OCI-LY7 (cell line): ENCODE measurements at regions not wholly inside any gene's neighbourhood (a gene's known extent, or its start where the extent isn't known, plus 50 kb on each side); places are given as distances from the start of the nearest gene placed in this dataset.

Experiments used
- BruUV-seq: library from RNA; stranded (reverse); fragments of 400-500 nt; replicated peaks from 2 replicates; lab custom pipeline; 2021; lab: Mats Ljungman, UMichigan
- CTCF ChIA-PET: fragments of 300-600 bp; sonication (Branson Sonifier 250); formaldehyde crosslinking; loops from one replicate; lab custom pipeline; 2022; ENCODE audit warnings: antibody characterized with exemption; ENCODE audit not compliant: unreplicated experiment; lab: Charles Lee
- POLR2A ChIA-PET: fragments of 300-600 bp; sonication (Branson Sonifier 250); formaldehyde crosslinking; loops from one replicate; lab custom pipeline; 2022; ENCODE audit warnings: antibody characterized with exemption; lab: Charles Lee
- DNase-seq: peaks from one replicate; pipeline ENCODE4 v3.0.0-alpha.2; 2015; ENCODE audit warnings: low spot score
- H2AFZ ChIP-seq: fragments of 200-600 bp; sonication (generic), shearing (Covaris generic); 2 replicates; pipeline ENCODE4 v1.6.1; 2014; ENCODE audit warnings: mild to moderate bottlenecking, antibody characterized with exemption, low read length, moderate library complexity
- H3K27ac ChIP-seq: fragments of 200-600 bp; sonication (generic); 2 replicates; pipeline ENCODE4 v1.5.1; 2014; ENCODE audit warnings: mixed run types, low read depth, mild to moderate bottlenecking, moderate library complexity, low read length, inconsistent platforms; ENCODE audit not compliant: poor library complexity, severe bottlenecking
- H3K36me3 ChIP-seq: fragments of 200-600 bp; sonication (generic); 2 replicates; pipeline ENCODE4 v1.6.1; 2014; ENCODE audit warnings: mild to moderate bottlenecking, antibody characterized with exemption, low read length, moderate library complexity, mixed read lengths; ENCODE audit not compliant: insufficient read depth
- H3K4me1 ChIP-seq: fragments of 200-600 bp; sonication (generic); 2 replicates; pipeline ENCODE4 v1.5.1; 2014; ENCODE audit warnings: mild to moderate bottlenecking, low read length; ENCODE audit not compliant: insufficient read depth, poor library complexity, severe bottlenecking
- H3K4me2 ChIP-seq: fragments of 200-600 bp; sonication (generic); 2 replicates; pipeline ENCODE4 v1.6.1; 2014; ENCODE audit warnings: mild to moderate bottlenecking, low read length
- H3K4me3 ChIP-seq: fragments of 200-600 bp; sonication (generic); 2 replicates; pipeline ENCODE4 v1.5.1; 2014; ENCODE audit warnings: mild to moderate bottlenecking, low read depth, low read length; ENCODE audit not compliant: poor library complexity, severe bottlenecking
- H3K79me2 ChIP-seq: fragments of 200-600 bp; sonication (generic); 2 replicates; pipeline ENCODE4 v1.6.1; 2016; ENCODE audit warnings: low read depth, mild to moderate bottlenecking, low read length, moderate library complexity, mixed read lengths; ENCODE audit not compliant: insufficient read depth
- H3K9me2 ChIP-seq: fragments of 200-600 bp; sonication (generic); 2 replicates; pipeline ENCODE4 v1.6.1; 2016; ENCODE audit warnings: mild to moderate bottlenecking, low read length, mixed read lengths; ENCODE audit not compliant: insufficient read depth
- H3K9me3 ChIP-seq: fragments of 200-600 bp; sonication (generic); 2 replicates; pipeline ENCODE4 v1.6.1; 2014; ENCODE audit warnings: mild to moderate bottlenecking, mixed run types, low read length, mixed read lengths
- H4K20me1 ChIP-seq: fragments of 200-600 bp; sonication (generic); 2 replicates; pipeline ENCODE4 v1.6.1; 2014; ENCODE audit warnings: mild to moderate bottlenecking, antibody characterized with exemption, low read length, moderate library complexity, mixed read lengths; ENCODE audit not compliant: insufficient read depth
- EZH2phosphoT487 ChIP-seq: fragments of 200-600 bp; sonication (generic); IDR thresholded peaks from 2 replicates; pipeline ENCODE4 v1.6.1; 2018; ENCODE audit warnings: low read depth, borderline replicate concordance, mild to moderate bottlenecking, mixed run types, antibody characterized with exemption, low read length, moderate library complexity, mixed read lengths
- intact Hi-C: fragments of 100-400 bp; cut with micrococcal nuclease; formaldehyde crosslinking; loops from one replicate; pipeline ENCODE4 v1.10.0; 2022; ENCODE audit not compliant: unreplicated experiment
- TF ChIP-seq, protein P1 (sequence below): fragments of 200-600 bp; sonication (generic); conservative IDR thresholded peaks from 2 replicates; pipeline ENCODE4 v1.5.1; 2014; ENCODE audit warnings: mild to moderate bottlenecking, antibody characterized with exemption, low read length, moderate library complexity, mixed read lengths

DNA sequence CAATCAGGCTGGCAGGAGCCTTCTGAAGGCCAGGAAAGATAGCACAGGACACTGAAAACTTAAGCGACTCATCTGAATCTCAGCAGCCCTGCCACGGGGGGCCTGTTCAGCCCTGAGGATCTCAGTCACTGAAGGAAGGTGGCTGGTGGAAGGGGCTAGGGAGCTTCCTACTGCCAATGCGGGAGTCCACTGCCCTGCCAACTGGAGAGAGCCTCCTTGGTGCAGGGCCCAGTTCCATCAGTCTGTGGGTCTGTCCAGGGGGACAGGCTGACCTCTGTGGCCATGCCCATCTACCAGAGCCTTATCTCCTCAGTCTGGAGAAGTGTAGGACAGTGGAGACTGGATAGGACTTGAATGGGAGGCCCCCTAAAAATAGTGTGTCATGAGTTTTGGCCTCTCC is 1851.6 kb downstream of the TP53TG3F start:
- Histone ChIP-seq H3K27ac (no peak overlapping the region), H3K4me2 (no peak overlapping the region), H3K4me1 (no peaks in the 10 kb centered on the region), H3K9me3 (no peaks in the 10 kb centered on the region), H3K36me3 (no peaks in the 10 kb centered on the region), H3K79me2 (no peaks in the 10 kb centered on the region), H3K9me2 (no peaks in the 10 kb centered on the region), H4K20me1 (no peaks in the 10 kb centered on the region), H2AFZ (no peak overlapping the region), H3K4me3 (no peak overlapping the region)
- no peak for DNase-seq
- intact Hi-C loops, result no loop called here
- ChIA-PET POLR2A (no interaction called here), CTCF (no interaction called here)
- BruUV-seq, result no TSS peak
- TF ChIP-seq, protein P1, sequence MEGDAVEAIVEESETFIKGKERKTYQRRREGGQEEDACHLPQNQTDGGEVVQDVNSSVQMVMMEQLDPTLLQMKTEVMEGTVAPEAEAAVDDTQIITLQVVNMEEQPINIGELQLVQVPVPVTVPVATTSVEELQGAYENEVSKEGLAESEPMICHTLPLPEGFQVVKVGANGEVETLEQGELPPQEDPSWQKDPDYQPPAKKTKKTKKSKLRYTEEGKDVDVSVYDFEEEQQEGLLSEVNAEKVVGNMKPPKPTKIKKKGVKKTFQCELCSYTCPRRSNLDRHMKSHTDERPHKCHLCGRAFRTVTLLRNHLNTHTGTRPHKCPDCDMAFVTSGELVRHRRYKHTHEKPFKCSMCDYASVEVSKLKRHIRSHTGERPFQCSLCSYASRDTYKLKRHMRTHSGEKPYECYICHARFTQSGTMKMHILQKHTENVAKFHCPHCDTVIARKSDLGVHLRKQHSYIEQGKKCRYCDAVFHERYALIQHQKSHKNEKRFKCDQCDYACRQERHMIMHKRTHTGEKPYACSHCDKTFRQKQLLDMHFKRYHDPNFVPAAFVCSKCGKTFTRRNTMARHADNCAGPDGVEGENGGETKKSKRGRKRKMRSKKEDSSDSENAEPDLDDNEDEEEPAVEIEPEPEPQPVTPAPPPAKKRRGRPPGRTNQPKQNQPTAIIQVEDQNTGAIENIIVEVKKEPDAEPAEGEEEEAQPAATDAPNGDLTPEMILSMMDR, result no peak
- TF ChIP-seq EZH2phosphoT487, result no peak

DNA sequence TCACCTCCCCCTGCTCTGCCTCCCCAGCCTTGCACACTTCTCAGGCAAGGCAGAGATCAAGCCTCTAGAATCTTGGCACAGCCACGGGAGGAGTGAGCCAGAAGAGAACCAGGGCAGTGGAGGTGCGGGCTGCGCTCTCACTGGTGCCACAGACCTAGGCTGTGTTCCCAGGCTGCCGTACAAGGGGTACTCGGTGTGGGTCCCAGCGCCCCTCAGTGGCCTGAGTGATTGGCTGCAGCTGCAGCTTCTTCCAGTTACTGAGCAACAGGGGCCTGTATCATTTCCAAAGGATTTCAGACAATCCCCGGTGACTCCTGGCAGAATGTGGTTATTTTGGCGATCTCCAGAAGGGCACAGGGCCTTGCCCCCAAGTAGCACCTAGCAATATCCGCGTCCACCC is 1852.1 kb downstream of the TP53TG3F start:
- TF ChIP-seq EZH2phosphoT487, result no peak
- TF ChIP-seq, protein P1, result no peak
- BruUV-seq, result no TSS peak
- no peak overlapping the region for H3K27ac ChIP-seq
- ChIA-PET CTCF (no interaction called here), POLR2A (no interaction called here)
- no peaks in the 10 kb centered on the region for H3K79me2 ChIP-seq
- DNase-seq, result no peak
- H4K20me1 ChIP-seq, result no peaks in the 10 kb centered on the region
- H3K4me1 ChIP-seq, result no peaks in the 10 kb centered on the region
- intact Hi-C loops, result no loop called here
- H3K36me3 ChIP-seq, result no peaks in the 10 kb centered on the region
- no peaks in the 10 kb centered on the region for H3K9me3 ChIP-seq
- H3K4me2 ChIP-seq, result no peak overlapping the region
- H3K4me3 ChIP-seq, result no peak overlapping the region
- no peak overlapping the region for H2AFZ ChIP-seq
- H3K9me2 ChIP-seq, result no peaks in the 10 kb centered on the region

DNA sequence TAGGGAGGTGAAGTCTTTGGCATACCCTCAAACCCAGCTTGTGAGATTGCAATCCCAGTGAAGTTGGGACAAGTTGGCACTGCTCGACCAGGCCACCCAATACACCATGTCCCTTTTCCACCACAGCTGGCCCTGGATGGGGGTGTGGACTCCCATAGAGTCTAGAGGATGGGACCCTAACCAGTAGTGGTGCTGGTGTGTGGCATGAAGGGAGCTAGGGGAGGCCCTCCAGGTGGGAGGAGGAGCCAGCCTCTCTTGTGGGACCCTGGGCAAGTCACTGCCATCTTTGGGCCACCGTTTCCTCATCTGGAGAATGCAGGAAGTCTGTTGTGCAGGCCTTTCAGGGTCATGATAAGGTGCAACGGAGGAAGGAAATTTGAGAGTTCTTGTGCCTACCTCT is 1854.9 kb downstream of the TP53TG3F start:
- H3K9me3 ChIP-seq, result no peaks in the 10 kb centered on the region
- no peak for DNase-seq
- no peak overlapping the region for H3K27ac ChIP-seq
- no TSS peak for BruUV-seq
- POLR2A ChIA-PET, result no interaction called here
- H3K36me3 ChIP-seq, result no peaks in the 10 kb centered on the region
- no peak overlapping the region for H3K4me3 ChIP-seq
- no peaks in the 10 kb centered on the region for H4K20me1 ChIP-seq
- H2AFZ ChIP-seq, result no peak overlapping the region
- no peak overlapping the region for H3K4me2 ChIP-seq
- H3K4me1 ChIP-seq, result no peaks in the 10 kb centered on the region
- CTCF ChIA-PET, result no interaction called here
- no peaks in the 10 kb centered on the region for H3K9me2 ChIP-seq
- intact Hi-C loops, result no loop called here
- H3K79me2 ChIP-seq, result no peaks in the 10 kb centered on the region
- TF ChIP-seq, protein P1, result no peak
- TF ChIP-seq EZH2phosphoT487, result no peak
